ENCODE measurements at regions not wholly inside any gene's neighbourhood (a gene's known extent, or its start where the extent isn't known, plus 50 kb on each side); places are given as distances from the start of the nearest gene placed in this dataset.
A peak's percentile ranks its signal among the peaks of the same experiment; 100 is the strongest.

GRCh38 chr16:54822492-54822891 lies 108.2 kb upstream of the IRX5 start:
- no peaks in the 10 kb centered on the region for H3K27me3 ChIP-seq (ENCODE audit: low read depth)
- no peak for DNase-seq
- no peaks in the 10 kb centered on the region for H3K4me1 ChIP-seq
- no peaks in the 10 kb centered on the region for H3K9me3 ChIP-seq (replicated peaks)
- no peaks in the 10 kb centered on the region for H3K36me3 ChIP-seq
- intact Hi-C loops (cut with micrococcal nuclease): no loop called here
- TF ChIP-seq CTCF (IDR thresholded peaks at IDR 0.05; ENCODE audit: borderline replicate concordance): no peak
- H3K4me3 ChIP-seq: no peak overlapping the region
- no peak overlapping the region for H3K27ac ChIP-seq (replicated peaks)

GRCh38 chr16:54821731-54822130 lies 108.9 kb upstream of the IRX5 start:
- H3K4me1 ChIP-seq: no peaks in the 10 kb centered on the region
- intact Hi-C loops (cut with micrococcal nuclease): no loop called here
- no peak overlapping the region for H3K27ac ChIP-seq (replicated peaks)
- H3K36me3 ChIP-seq: no peaks in the 10 kb centered on the region
- no peak overlapping the region for H3K4me3 ChIP-seq
- TF ChIP-seq CTCF (IDR thresholded peaks at IDR 0.05; ENCODE audit: borderline replicate concordance): no peak
- no peaks in the 10 kb centered on the region for H3K9me3 ChIP-seq (replicated peaks)
- no peaks in the 10 kb centered on the region for H3K27me3 ChIP-seq (ENCODE audit: low read depth)
- DNase-seq: no peak

- H3K4me3 ChIP-seq: no peak overlapping the region
- TF ChIP-seq CTCF (IDR thresholded peaks at IDR 0.05; ENCODE audit: borderline replicate concordance): no peak
- DNase-seq: no peak
- H3K4me1 ChIP-seq: no peaks in the 10 kb centered on the region
- no peaks in the 10 kb centered on the region for H3K36me3 ChIP-seq
- H3K27me3 ChIP-seq (ENCODE audit: low read depth): no peaks in the 10 kb centered on the region
- intact Hi-C loops (cut with micrococcal nuclease): loop anchor here (10.0 kb wide), 2 partner anchors 107 to 533 kb away; partner anchors contain the start of gene IRX3
- H3K27ac ChIP-seq (replicated peaks): no peak overlapping the region
- H3K9me3 ChIP-seq (replicated peaks): no peaks in the 10 kb centered on the region
Measured at GRCh38 chr16:54817940-54818574, 112.6 kb upstream of the IRX5 start.

DNA sequence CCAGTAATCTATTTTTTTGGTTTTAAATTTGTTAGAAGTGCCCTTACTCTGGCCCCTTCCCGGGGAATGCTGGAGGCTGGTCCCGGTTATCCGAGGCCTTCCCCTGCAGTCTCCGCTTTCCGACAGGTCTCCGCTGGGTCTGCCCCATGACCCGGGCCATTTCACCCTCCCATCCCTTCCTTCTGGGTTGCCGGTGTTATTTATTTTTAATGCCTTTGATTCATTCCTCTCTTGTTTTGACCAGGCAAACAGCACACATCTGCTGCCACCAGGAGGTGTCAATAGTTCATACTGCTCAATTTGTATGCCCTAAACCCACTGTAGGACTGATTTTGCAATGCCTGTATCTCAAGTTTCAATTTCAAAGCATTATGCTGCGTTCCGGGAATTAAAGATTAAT lies 113.2 kb upstream of the IRX5 start:
- intact Hi-C loops (cut with micrococcal nuclease): loop anchor here (10.0 kb wide), 2 partner anchors 107 to 533 kb away; partner anchors contain the start of gene IRX3
- no peak for DNase-seq
- Histone ChIP-seq H3K36me3 (no peaks in the 10 kb centered on the region), H3K27ac (replicated peaks) (no peak overlapping the region), H3K4me3 (no peak overlapping the region), H3K9me3 (replicated peaks) (no peaks in the 10 kb centered on the region), H3K27me3 (ENCODE audit: low read depth) (no peaks in the 10 kb centered on the region), H3K4me1 (no peaks in the 10 kb centered on the region)
- peak; percentile 54 for TF ChIP-seq CTCF (IDR thresholded peaks at IDR 0.05; ENCODE audit: borderline replicate concordance)

DNA sequence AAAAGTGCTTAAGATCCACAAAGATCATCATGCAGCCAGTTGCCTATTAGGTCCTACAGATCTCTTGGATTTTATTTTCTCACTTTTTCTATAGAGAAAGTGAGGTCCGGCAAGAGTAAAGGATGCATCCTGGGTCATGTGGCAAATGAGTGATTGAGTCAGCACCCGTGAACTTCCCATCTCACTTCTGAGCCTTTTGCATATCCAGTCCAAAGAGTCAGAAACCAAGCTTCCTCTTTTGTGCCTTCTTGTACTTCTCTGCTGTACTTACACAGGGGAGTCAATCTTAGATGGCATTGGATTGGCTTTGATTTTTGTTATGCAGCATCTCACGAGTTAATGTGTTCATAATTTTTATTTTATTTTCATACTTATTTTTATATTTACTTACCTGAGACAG lies 114.2 kb upstream of the IRX5 start:
- TF ChIP-seq CTCF (IDR thresholded peaks at IDR 0.05; ENCODE audit: borderline replicate concordance): no peak
- Histone ChIP-seq H3K4me1 (no peaks in the 10 kb centered on the region), H3K9me3 (replicated peaks) (no peaks in the 10 kb centered on the region), H3K27me3 (ENCODE audit: low read depth) (no peaks in the 10 kb centered on the region), H3K4me3 (no peak overlapping the region), H3K27ac (replicated peaks) (no peak overlapping the region), H3K36me3 (no peaks in the 10 kb centered on the region)
- intact Hi-C loops (cut with micrococcal nuclease): loop anchor here (10.0 kb wide), 2 partner anchors 108 to 532 kb away; partner anchors contain the start of gene IRX3
- no peak for DNase-seq
